GM23338 (cell line): ENCODE measurements at regions not wholly inside any gene's neighbourhood (a gene's known extent, or its start where the extent isn't known, plus 50 kb on each side); places are given as distances from the start of the nearest gene placed in this dataset.

Experiments
- ATAC-seq: fragments of 200-7000 bp; cut with Tn5 transposase; 3 replicates; pipeline ENCODE4 v1.9.1; 2020
- DNase-seq: peaks from one replicate; pipeline ENCODE4 v3.0.0-alpha.2; 2015; ENCODE audit warnings: low spot score
- H2AFZ ChIP-seq: fragments of 200-600 bp; sonication (generic); 2 replicates; pipeline ENCODE4 v1.8.0; 2016; ENCODE audit warnings: antibody characterized with exemption, mild to moderate bottlenecking, moderate library complexity
- H3F3A ChIP-seq: fragments of 200-600 bp; sonication (generic); replicated peaks from 2 replicates; pipeline ENCODE4 v1.8.0; 2017; ENCODE audit warnings: antibody characterized with exemption, mixed run types, low read depth
- H3K27ac ChIP-seq: fragments of 200-600 bp; sonication (generic); 2 replicates; pipeline ENCODE4 v1.6.1; 2016; ENCODE audit warnings: low read depth
- H3K27me3 ChIP-seq: fragments of 200-600 bp; sonication (generic); 2 replicates; pipeline ENCODE4 v1.8.0; 2016; ENCODE audit warnings: mild to moderate bottlenecking, mixed run types, moderate library complexity; ENCODE audit not compliant: insufficient read depth
- H3K36me3 ChIP-seq: fragments of 200-600 bp; sonication (generic); 2 replicates; pipeline ENCODE4 v1.8.0; 2016; ENCODE audit warnings: mild to moderate bottlenecking; ENCODE audit not compliant: insufficient read depth
- H3K4me1 ChIP-seq: fragments of 200-600 bp; sonication (generic); 2 replicates; pipeline ENCODE4 v1.8.0; 2016; ENCODE audit warnings: mild to moderate bottlenecking, moderate library complexity; ENCODE audit not compliant: insufficient read depth
- H3K4me2 ChIP-seq: fragments of 200-600 bp; sonication (generic); 2 replicates; pipeline ENCODE4 v1.7.1; 2017; ENCODE audit warnings: mixed run types
- H3K4me3 ChIP-seq: fragments of 200-600 bp; sonication (generic); 2 replicates; pipeline ENCODE4 v1.6.1; 2016; ENCODE audit warnings: mixed run types
- H3K79me2 ChIP-seq: fragments of 200-600 bp; sonication (generic); replicated peaks from 2 replicates; pipeline ENCODE4 v1.8.0; 2017; ENCODE audit warnings: mild to moderate bottlenecking; ENCODE audit not compliant: insufficient read depth
- H3K9me2 ChIP-seq: fragments of 200-600 bp; sonication (generic); 2 replicates; pipeline ENCODE4 v1.8.0; 2017; ENCODE audit not compliant: insufficient read depth
- H4K20me1 ChIP-seq: fragments of 200-600 bp; sonication (generic); replicated peaks from 2 replicates; pipeline ENCODE4 v1.8.0; 2017; ENCODE audit warnings: mild to moderate bottlenecking; ENCODE audit not compliant: insufficient read depth
- H3K27ac Mint-ChIP-seq: 2 replicates; pipeline ENCODE4 v1.8.0; 2020; ENCODE audit warnings: inconsistent platforms, mild to moderate bottlenecking, moderate library complexity, mixed read lengths
- H3K27me3 Mint-ChIP-seq: 3 replicates; pipeline ENCODE4 v1.8.0; 2022; ENCODE audit warnings: low read depth, mild to moderate bottlenecking, moderate library complexity, mixed read lengths, inconsistent platforms; ENCODE audit not compliant: insufficient read depth, poor library complexity
- H3K36me3 Mint-ChIP-seq: 3 replicates; pipeline ENCODE4 v1.8.0; 2021; ENCODE audit warnings: low read depth, mild to moderate bottlenecking, inconsistent platforms, moderate library complexity, mixed read lengths
- H3K4me1 Mint-ChIP-seq: 3 replicates; pipeline ENCODE4 v1.8.0; 2020; ENCODE audit warnings: mild to moderate bottlenecking, inconsistent platforms, mixed read lengths
- H3K4me3 Mint-ChIP-seq: 3 replicates; pipeline ENCODE4 v1.8.0; 2021; ENCODE audit warnings: moderate library complexity, mild to moderate bottlenecking, inconsistent platforms, mixed read lengths
- H3K9me3 Mint-ChIP-seq: 3 replicates; pipeline ENCODE4 v1.8.0; 2020; ENCODE audit warnings: moderate library complexity, mild to moderate bottlenecking, inconsistent platforms, mixed read lengths
- CREB1 ChIP-seq: fragments of 250-450 bp; sonication (Bioruptor Pico); IDR thresholded peaks from 2 replicates; pipeline ENCODE4 v1.5.0; 2020; ENCODE audit warnings: low read depth, mild to moderate bottlenecking, moderate library complexity
- EZH2 ChIP-seq: fragments of 200-600 bp; sonication (generic); IDR thresholded peaks from one replicate; pipeline ENCODE4 v1.8.0; 2017; ENCODE audit warnings: antibody characterized with exemption, mild to moderate bottlenecking, low read depth; ENCODE audit not compliant: unreplicated experiment
- POLR2AphosphoS5 ChIP-seq: IDR thresholded peaks from 2 replicates; pipeline ENCODE4 v1.6.1; 2016; ENCODE audit warnings: antibody characterized with exemption, low read depth
- REST ChIP-seq: IDR thresholded peaks from one replicate; pipeline ENCODE4 v1.6.1; 2018; ENCODE audit warnings: antibody characterized with exemption; ENCODE audit not compliant: unreplicated experiment
- STAT1 ChIP-seq: IDR thresholded peaks from one replicate; pipeline ENCODE4 v1.6.1; 2016; ENCODE audit warnings: antibody characterized with exemption; ENCODE audit not compliant: unreplicated experiment
- ZNF462 ChIP-seq: fragments of 250-450 bp; sonication (Bioruptor Pico); IDR thresholded peaks from 2 replicates; pipeline ENCODE4 v1.5.0; 2020; ENCODE audit warnings: mild to moderate bottlenecking, moderate library complexity
- TF ChIP-seq, protein P1 (sequence below): IDR thresholded peaks from 2 replicates; pipeline ENCODE4 v1.6.1; 2016; ENCODE audit warnings: antibody characterized with exemption

DNA sequence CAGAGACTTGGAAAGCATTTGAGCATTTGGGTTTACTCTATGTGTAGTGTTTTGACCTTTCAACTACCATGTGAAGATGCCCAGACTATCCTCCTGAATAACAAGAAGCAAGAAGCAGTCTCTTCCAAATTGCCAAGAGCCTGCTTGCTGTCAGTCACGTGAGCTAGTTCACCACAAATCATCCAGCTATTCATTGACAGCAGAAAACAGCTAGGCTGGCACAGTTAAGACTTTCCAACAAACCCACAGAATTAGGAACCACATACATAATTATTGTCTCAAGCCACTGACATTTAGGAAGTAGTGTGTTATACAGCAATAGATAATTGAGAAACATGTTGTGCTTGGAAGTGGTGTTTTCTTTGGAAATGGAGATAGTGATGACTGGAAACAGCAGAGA lies 1652.0 kb downstream of the NCAM2 start:
- Histone ChIP-seq H2AFZ (no peak overlapping the region), H3K9me2 (no peaks in the 10 kb centered on the region), H3K27me3 (no peaks in the 10 kb centered on the region), H3K79me2 (no peaks in the 10 kb centered on the region), H3K36me3 (no peaks in the 10 kb centered on the region), H3K4me2 (no peak overlapping the region), H3K4me1 (no peaks in the 10 kb centered on the region), H4K20me1 (no peaks in the 10 kb centered on the region), H3K27ac (no peak overlapping the region), H3F3A (no peaks in the 10 kb centered on the region), H3K4me3 (no peak overlapping the region)
- Mint-ChIP-seq H3K36me3 (no peaks in the 10 kb centered on the region), H3K27ac (no peak overlapping the region), H3K4me1 (no peaks in the 10 kb centered on the region), H3K4me3 (no peak overlapping the region), H3K27me3 (no peaks in the 10 kb centered on the region), H3K9me3 (no peaks in the 10 kb centered on the region)
- TF ChIP-seq CREB1 (CRISPR knock-in tag) (no peak), EZH2 (no peak), STAT1 (no peak), REST (no peak), ZNF462 (no peak), POLR2AphosphoS5 (no peak)
- TF ChIP-seq, protein P1, sequence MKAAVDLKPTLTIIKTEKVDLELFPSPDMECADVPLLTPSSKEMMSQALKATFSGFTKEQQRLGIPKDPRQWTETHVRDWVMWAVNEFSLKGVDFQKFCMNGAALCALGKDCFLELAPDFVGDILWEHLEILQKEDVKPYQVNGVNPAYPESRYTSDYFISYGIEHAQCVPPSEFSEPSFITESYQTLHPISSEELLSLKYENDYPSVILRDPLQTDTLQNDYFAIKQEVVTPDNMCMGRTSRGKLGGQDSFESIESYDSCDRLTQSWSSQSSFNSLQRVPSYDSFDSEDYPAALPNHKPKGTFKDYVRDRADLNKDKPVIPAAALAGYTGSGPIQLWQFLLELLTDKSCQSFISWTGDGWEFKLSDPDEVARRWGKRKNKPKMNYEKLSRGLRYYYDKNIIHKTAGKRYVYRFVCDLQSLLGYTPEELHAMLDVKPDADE: no peak
- no peak for ATAC-seq
- no peak for DNase-seq
